B cell (primary cell): ENCODE measurements at regions not wholly inside any gene's neighbourhood (a gene's known extent, or its start where the extent isn't known, plus 50 kb on each side); places are given as distances from the start of the nearest gene placed in this dataset.

Source experiments
- CTCF ChIP-seq: fragments of 200-600 bp; IDR thresholded peaks from one replicate; pipeline ENCODE4 v1.8.0; 2022; ENCODE audit warnings: antibody characterized with exemption, mild to moderate bottlenecking
- EZH2 ChIP-seq: IDR thresholded peaks from 2 replicates; pipeline ENCODE4 v1.6.1; 2012; ENCODE audit warnings: borderline replicate concordance, low read depth, mild to moderate bottlenecking, moderate library complexity, low read length; ENCODE audit not compliant: insufficient read depth, poor library complexity, severe bottlenecking

- no peak for TF ChIP-seq CTCF
- no peak for TF ChIP-seq EZH2
Measured at GRCh38 chr13:79910875-79911540, 429.9 kb downstream of the SPRY2 start.
